Stomach (tissue), 8 donors: ENCODE measurements at regions not wholly inside any gene's neighbourhood (a gene's known extent, or its start where the extent isn't known, plus 50 kb on each side); places are given as distances from the start of the nearest gene placed in this dataset.
"Not testable (repeated sequence)": the region's sequence is repeated elsewhere in the genome, so short reads cannot be mapped to it uniquely, and the experiment has no call there.

Experiments
- DNase-seq, 2 donors: peaks; one replicate each; pipeline versions ENCODE4 v3.0.0 to v3.0.0-alpha.2; 2013 to 2019
- H3K27ac ChIP-seq, 5 donors: fragments of 200-600 bp in 4 of 5; sonication (generic) in 4 of 5; one replicate each; pipeline ENCODE4 v1.5.1; 2013 to 2019; ENCODE audit warnings: mild to moderate bottlenecking in 1 of 5, moderate library complexity in 1 of 5
- H3K27me3 ChIP-seq, 3 donors: fragments of 200-600 bp; sonication (generic); one replicate each; pipeline ENCODE4 v1.5.1; 2017 to 2019; ENCODE audit warnings: mixed run types in 1 of 3
- H3K36me3 ChIP-seq, 4 donors: fragments of 200-600 bp; sonication (generic); 1 replicate in 3 of 4; 2 replicates in 1 of 4; pipeline ENCODE4 v1.5.1; 2016 to 2019
- H3K4me1 ChIP-seq, 4 donors: fragments of 200-600 bp; sonication (generic); one replicate each; pipeline ENCODE4 v1.5.1; 2016 to 2019
- H3K4me3 ChIP-seq, 4 donors: fragments of 200-600 bp; sonication (generic) in 3 of 4; one replicate each; pipeline ENCODE4 v1.5.1; 2016 to 2019; ENCODE audit warnings: mild to moderate bottlenecking in 1 of 4
- H3K9me3 ChIP-seq, 4 donors: fragments of 200-600 bp; sonication (generic); one replicate each; pipeline ENCODE4 v1.5.1; 2016 to 2019
- CTCF ChIP-seq, 7 experiments: fragments of 450-650 bp in 4 of 7; fragments of 200-600 bp in 3 of 7; sonication (generic) in 3 of 7; IDR thresholded peaks; one replicate each; pipeline ENCODE4 v1.5.1; 2016 to 2019; ENCODE audit warnings: antibody characterized with exemption in 7 of 7, control low read depth in 2 of 7, mild to moderate bottlenecking in 1 of 7
- EP300 ChIP-seq: sonication (generic); formaldehyde crosslinking; IDR thresholded peaks from one replicate; pipeline ENCODE4 v1.6.1; 2017; ENCODE audit warnings: antibody characterized with exemption
- POLR2A ChIP-seq, 4 donors: fragments of 450-650 bp; IDR thresholded peaks; one replicate each; pipeline ENCODE4 v1.6.1; 2016; ENCODE audit warnings: antibody characterized with exemption in 4 of 4, control low read depth in 2 of 4, mild to moderate bottlenecking in 1 of 4, moderate library complexity in 1 of 4
- POLR2AphosphoS5 ChIP-seq, 3 donors: sonication (generic); formaldehyde crosslinking; IDR thresholded peaks; one replicate each; pipeline ENCODE4 v1.6.1; 2016; ENCODE audit warnings: antibody characterized with exemption in 3 of 3
- WGBS, 5 donors: extraction: QIAGEN DNeasy Blood & Tissue Kit in 3 of 5; methylation state at CpG; one replicate each; pipeline versions ENCODE4 v1.1.5 to v1.1.7; 2013 to 2018; 5-methylcytosine and 5-hydroxymethylcytosine counted together
- intact Hi-C: fragments of 100-400 bp; cut with DNase I; formaldehyde crosslinking; loops from one replicate; pipeline ENCODE4 v1.15.1; 2023; ENCODE audit warnings: low total_unique reads
- donor health status: healthy with polysubstance abuse.
- donor health status: Bipolar disorder and iron deficiency.
- donor health status: healthy.

GRCh38 chr16:17964196-17964595, 372.3 kb downstream of the NPIPA8 start:
- no peak overlapping the region for H3K4me3 ChIP-seq
- TF ChIP-seq POLR2A (IDR thresholded peaks at IDR 0.05) (no peak), CTCF (IDR thresholded peaks at IDR 0.05) (no peak), POLR2AphosphoS5 (IDR thresholded peaks at IDR 0.05) (no peak), EP300 (no peak)
- H3K27ac ChIP-seq = no peak overlapping the region
- peaks cover 0 to 12% (median 4%) of the 10 kb centered on the region in 4 donors for H3K9me3 ChIP-seq
- no peaks in the 10 kb centered on the region for H3K36me3 ChIP-seq
- H3K4me1 ChIP-seq = no peaks in the 10 kb centered on the region
- WGBS, 5 donors = 66 to 74% (median 70%) methylated on average over 3 of the region's 3 CpGs
- no peaks in the 10 kb centered on the region for H3K27me3 ChIP-seq
- intact Hi-C loops = no loop called here
- no peak for DNase-seq

GRCh38 chr16:17963185-17963836, 373.2 kb downstream of the NPIPA8 start:
- Histone ChIP-seq H3K36me3 (no peaks in the 10 kb centered on the region), H3K27me3 (no peaks in the 10 kb centered on the region), H3K4me3 (no peak overlapping the region), H3K27ac (no peak overlapping the region), H3K9me3 (peaks cover 0 to 15% (median 5%) of the 10 kb centered on the region in 4 donors), H3K4me1 (no peaks in the 10 kb centered on the region)
- 65 to 73% (median 70%) methylated on average over 12 of the region's 12 CpGs for WGBS, 5 donors
- TF ChIP-seq POLR2A (IDR thresholded peaks at IDR 0.05) (no peak), CTCF (IDR thresholded peaks at IDR 0.05) (no peak), POLR2AphosphoS5 (IDR thresholded peaks at IDR 0.05) (no peak), EP300 (no peak)
- DNase-seq = no peak
- intact Hi-C loops = no loop called here

GRCh38 chr16:17962726-17963125, 373.8 kb downstream of the NPIPA8 start:
- 69 to 81% (median 72%) methylated on average over 3 of the region's 3 CpGs for WGBS, 5 donors
- DNase-seq = no peak
- no peak for TF ChIP-seq CTCF (IDR thresholded peaks at IDR 0.05)
- TF ChIP-seq POLR2A (IDR thresholded peaks at IDR 0.05) = no peak
- no peak for TF ChIP-seq POLR2AphosphoS5 (IDR thresholded peaks at IDR 0.05)
- TF ChIP-seq EP300 = no peak
- Histone ChIP-seq H3K36me3 (no peaks in the 10 kb centered on the region), H3K27ac (no peak overlapping the region), H3K4me3 (no peak overlapping the region), H3K4me1 (no peaks in the 10 kb centered on the region), H3K9me3 (peaks cover 0 to 19% (median 10%) of the 10 kb centered on the region in 4 donors), H3K27me3 (no peaks in the 10 kb centered on the region)
- intact Hi-C loops = no loop called here

GRCh38 chr16:17961822-17962221, 374.7 kb downstream of the NPIPA8 start:
- DNase-seq, H3K4me1 ChIP-seq, intact Hi-C loops, H3K27ac ChIP-seq, H3K4me3 ChIP-seq, H3K27me3 ChIP-seq, H3K36me3 ChIP-seq: not testable (repeated sequence)
- peaks cover 0 to 13% (median 11%) of the 10 kb centered on the region in 4 donors for H3K9me3 ChIP-seq
- WGBS, 5 donors = 77 to 90% (median 82%) methylated on average over 8 of the region's 8 CpGs

- Histone ChIP-seq H3K36me3 (no peaks in the 10 kb centered on the region), H3K27me3 (peaks cover 0 to 39% (median 0%) of the 10 kb centered on the region in 3 donors), H3K4me3 (no peak overlapping the region), H3K27ac (no peak overlapping the region), H3K9me3 (no peaks in the 10 kb centered on the region), H3K4me1 (no peaks in the 10 kb centered on the region)
- intact Hi-C loops = no loop called here
- TF ChIP-seq POLR2A (IDR thresholded peaks at IDR 0.05) (no peak), EP300 (no peak), POLR2AphosphoS5 (IDR thresholded peaks at IDR 0.05) (no peak), CTCF (IDR thresholded peaks at IDR 0.05) (no peak)
- no peak for DNase-seq
- 43 to 59% (median 51%) methylated on average over 4 of the region's 4 CpGs for WGBS, 5 donors
Measured at GRCh38 chr16:17951378-17951777, 385.2 kb downstream of the NPIPA8 start.
